ENCODE measurements at regions not wholly inside any gene's neighbourhood (a gene's known extent, or its start where the extent isn't known, plus 50 kb on each side); places are given as distances from the start of the nearest gene placed in this dataset.

- TF ChIP-seq POLR2A (IDR thresholded peaks at IDR 0.05; ENCODE audit: low read depth, low read length) (no peak), TAF1 (IDR thresholded peaks at IDR 0.05; ENCODE audit: low read depth, low read length) (no peak), PAX5 (IDR thresholded peaks at IDR 0.05; ENCODE audit: insufficient read depth, low read length, severe bottlenecking) (no peak), POU2F2 (IDR thresholded peaks at IDR 0.05; ENCODE audit: low read depth, low read length) (no peak), SPI1 (IDR thresholded peaks at IDR 0.05; ENCODE audit: low read depth, low read length) (no peak), POLR2AphosphoS5 (IDR thresholded peaks at IDR 0.05; ENCODE audit: low read depth, low read length) (no peak)
Observed at GRCh38 chr15:25931851-25932250, 68.7 kb upstream of the ATP10A start.

Measured in GM12891 (cell line).